Lower leg skin (tissue), 4 donors: ENCODE measurements at regions not wholly inside any gene's neighbourhood (a gene's known extent, or its start where the extent isn't known, plus 50 kb on each side); places are given as distances from the start of the nearest gene placed in this dataset.

Source experiments
- DNase-seq, 2 donors: peaks; one replicate each; pipeline ENCODE4 v3.0.0-alpha.2; 2019; ENCODE audit warnings: low spot score in 2 of 2
- H3K4me3 ChIP-seq: fragments of 200-600 bp; sonication (generic); 2 replicates; pipeline ENCODE4 v1.5.1; 2017; ENCODE audit warnings: mild to moderate bottlenecking, low read depth; ENCODE audit not compliant: poor library complexity, severe bottlenecking
- POLR2A ChIP-seq, 2 donors: fragments of 450-650 bp; IDR thresholded peaks; one replicate each; pipeline ENCODE4 v1.6.1; 2016 to 2017; ENCODE audit warnings: antibody characterized with exemption in 2 of 2, mild to moderate bottlenecking in 1 of 2, moderate library complexity in 1 of 2
- WGBS, 2 donors: methylation state at CpG; one replicate each; pipeline ENCODE4 v1.1.5; 2018; 5-methylcytosine and 5-hydroxymethylcytosine counted together
- intact Hi-C: fragments of 100-400 bp; cut with DNase I; formaldehyde crosslinking; loops from one replicate; pipeline ENCODE4 v1.15.0; 2023; ENCODE audit warnings: low total_unique reads
- TF ChIP-seq, protein P1 (sequence below), 3 donors: fragments of 450-650 bp; IDR thresholded peaks; one replicate each; pipeline ENCODE4 v1.5.1; 2016; ENCODE audit warnings: antibody characterized with exemption in 3 of 3, mild to moderate bottlenecking in 3 of 3, moderate library complexity in 2 of 3

DNA sequence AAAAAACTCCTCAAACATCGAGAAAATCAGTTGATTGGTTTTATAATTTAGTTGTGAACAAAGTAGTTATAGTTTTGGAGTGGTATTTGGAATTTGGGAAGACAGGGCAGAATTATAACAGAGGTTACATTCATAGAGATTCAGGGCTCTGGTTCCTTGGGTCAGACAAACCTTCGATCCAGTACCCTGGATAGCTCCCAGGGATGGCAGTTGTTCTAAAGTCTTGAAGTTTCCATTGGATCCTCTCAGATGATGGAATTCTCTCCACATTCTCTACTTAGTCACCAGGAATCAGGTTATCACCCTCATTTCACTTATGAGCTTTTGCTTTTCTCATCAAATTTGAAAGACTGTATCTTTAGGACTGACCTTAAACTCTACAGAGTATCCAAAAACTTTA lies 285.1 kb downstream of the CENPW start:
- WGBS, 2 donors = 70 to 78% methylated on average over 2 of the region's 2 CpGs
- TF ChIP-seq, protein P1, sequence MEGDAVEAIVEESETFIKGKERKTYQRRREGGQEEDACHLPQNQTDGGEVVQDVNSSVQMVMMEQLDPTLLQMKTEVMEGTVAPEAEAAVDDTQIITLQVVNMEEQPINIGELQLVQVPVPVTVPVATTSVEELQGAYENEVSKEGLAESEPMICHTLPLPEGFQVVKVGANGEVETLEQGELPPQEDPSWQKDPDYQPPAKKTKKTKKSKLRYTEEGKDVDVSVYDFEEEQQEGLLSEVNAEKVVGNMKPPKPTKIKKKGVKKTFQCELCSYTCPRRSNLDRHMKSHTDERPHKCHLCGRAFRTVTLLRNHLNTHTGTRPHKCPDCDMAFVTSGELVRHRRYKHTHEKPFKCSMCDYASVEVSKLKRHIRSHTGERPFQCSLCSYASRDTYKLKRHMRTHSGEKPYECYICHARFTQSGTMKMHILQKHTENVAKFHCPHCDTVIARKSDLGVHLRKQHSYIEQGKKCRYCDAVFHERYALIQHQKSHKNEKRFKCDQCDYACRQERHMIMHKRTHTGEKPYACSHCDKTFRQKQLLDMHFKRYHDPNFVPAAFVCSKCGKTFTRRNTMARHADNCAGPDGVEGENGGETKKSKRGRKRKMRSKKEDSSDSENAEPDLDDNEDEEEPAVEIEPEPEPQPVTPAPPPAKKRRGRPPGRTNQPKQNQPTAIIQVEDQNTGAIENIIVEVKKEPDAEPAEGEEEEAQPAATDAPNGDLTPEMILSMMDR (IDR thresholded peaks at IDR 0.05) = no peak
- no peak for TF ChIP-seq POLR2A (IDR thresholded peaks at IDR 0.05)
- intact Hi-C loops = no loop called here
- no peak overlapping the region for H3K4me3 ChIP-seq
- no peak for DNase-seq

DNA sequence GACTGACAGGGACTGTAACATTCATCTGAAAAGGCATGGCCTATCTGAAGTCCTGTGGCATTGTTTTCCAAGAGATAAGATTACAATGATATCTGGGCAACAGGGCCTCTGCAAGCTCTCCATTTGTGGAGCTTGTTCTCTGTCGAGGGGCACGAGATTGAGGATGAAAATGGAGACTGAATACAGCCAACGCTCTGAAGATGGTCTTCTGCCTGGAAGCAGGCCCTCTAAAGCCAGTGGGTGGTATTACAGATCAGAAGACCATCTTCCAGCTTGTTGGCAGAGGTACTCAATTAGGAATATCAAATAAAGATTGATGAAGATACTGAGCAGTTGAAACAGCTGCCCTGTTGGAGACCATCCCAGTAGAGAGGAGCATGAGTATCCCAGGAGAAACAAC lies 288.2 kb downstream of the CENPW start:
- TF ChIP-seq, protein P1 (IDR thresholded peaks at IDR 0.05) = no peak
- no peak for TF ChIP-seq POLR2A (IDR thresholded peaks at IDR 0.05)
- intact Hi-C loops = no loop called here
- no peak for DNase-seq
- WGBS, 2 donors = 81 to 90% methylated on average over 3 of the region's 3 CpGs
- no peak overlapping the region for H3K4me3 ChIP-seq

DNA sequence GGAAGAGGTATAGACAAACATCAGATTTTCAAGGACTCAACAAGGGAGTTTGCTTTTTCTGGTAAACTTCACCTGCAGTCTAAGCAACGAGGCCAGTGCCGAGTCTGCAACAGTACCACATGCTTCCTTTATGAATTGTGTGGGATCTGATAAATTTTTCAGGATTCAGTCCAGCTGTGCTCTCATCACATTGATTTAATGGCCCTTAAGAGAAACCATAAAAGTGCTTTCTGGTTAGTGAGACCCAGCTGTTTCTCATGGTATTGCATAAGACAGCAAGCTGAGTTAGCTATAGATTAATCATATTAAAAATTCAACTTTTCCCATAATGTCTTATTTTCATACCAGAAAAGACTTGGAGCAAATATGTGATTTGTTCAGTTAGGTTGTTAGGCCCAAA lies 291.4 kb downstream of the CENPW start:
- TF ChIP-seq, protein P1 (IDR thresholded peaks at IDR 0.05) = no peak
- TF ChIP-seq POLR2A (IDR thresholded peaks at IDR 0.05) = no peak
- WGBS, 2 donors = 44 to 55% methylated on average over 2 of the region's 2 CpGs
- no peak for DNase-seq
- intact Hi-C loops = no loop called here
- H3K4me3 ChIP-seq = no peak overlapping the region

DNA sequence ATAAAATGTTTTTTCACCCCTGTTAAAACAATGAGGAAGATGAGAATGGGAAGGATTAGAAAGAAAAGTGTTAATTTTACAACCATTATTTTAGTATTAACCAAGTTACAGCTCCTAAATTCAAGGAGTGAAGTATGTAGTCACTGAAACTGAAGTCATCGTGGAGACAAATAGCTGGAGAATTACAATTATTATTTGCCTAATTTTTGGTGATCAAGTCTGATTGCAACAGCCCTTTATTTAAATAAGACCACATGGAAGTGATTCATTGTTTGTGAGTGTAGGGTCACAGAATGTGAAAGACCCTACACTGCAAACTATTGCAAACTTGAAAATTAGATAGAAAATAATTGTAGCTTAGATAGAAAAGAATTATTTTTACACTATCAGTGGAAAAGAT lies 292.4 kb downstream of the CENPW start:
- no peak overlapping the region for H3K4me3 ChIP-seq
- WGBS, 2 donors = 49 to 58% methylated on average over 1 of the region's 1 CpG
- no peak for DNase-seq
- TF ChIP-seq, protein P1 (IDR thresholded peaks at IDR 0.05) = no peak
- no peak for TF ChIP-seq POLR2A (IDR thresholded peaks at IDR 0.05)
- intact Hi-C loops = no loop called here

DNA sequence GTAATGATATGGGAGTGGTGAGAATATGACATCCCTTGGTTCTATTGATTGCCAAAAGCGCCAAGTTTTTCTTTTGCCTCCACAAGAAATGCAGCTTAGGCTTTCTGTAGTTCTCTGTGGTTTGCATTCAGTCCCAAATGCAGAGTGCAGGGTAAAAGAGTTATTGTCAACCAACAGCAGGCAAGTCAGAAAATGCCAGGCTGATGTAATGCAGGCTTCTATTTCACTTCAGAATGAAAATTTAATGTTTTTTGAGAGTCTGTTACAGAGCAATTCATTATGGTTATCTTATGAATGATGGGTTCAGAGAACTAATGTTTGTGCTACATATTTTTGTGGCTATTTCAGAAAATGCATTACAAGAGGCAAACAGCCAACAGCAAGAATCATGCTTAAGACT lies 293.5 kb downstream of the CENPW start:
- H3K4me3 ChIP-seq = no peak overlapping the region
- no peak for DNase-seq
- intact Hi-C loops = no loop called here
- TF ChIP-seq, protein P1 (IDR thresholded peaks at IDR 0.05) = no peak
- no peak for TF ChIP-seq POLR2A (IDR thresholded peaks at IDR 0.05)
- 67 to 71% methylated on average over 1 of the region's 1 CpG for WGBS, 2 donors

DNA sequence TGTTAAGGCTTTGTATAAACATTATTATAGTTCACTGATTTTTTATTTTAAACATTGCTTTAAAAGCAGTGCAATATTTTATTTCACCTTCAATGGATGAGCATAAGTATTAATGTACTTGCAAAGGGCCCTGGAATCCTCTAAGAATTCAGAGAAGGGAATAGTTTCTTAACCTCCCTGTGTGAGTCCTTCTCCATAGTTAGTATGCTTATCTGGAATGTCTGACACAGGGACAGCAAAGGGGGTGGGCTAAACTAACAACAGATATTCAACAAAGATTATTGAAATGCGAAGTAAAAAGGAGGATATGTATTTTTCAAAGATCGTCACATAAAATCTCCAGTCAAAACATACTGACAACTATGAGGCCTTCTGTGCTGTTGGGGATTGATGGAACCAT lies 300.4 kb downstream of the CENPW start:
- no peak for DNase-seq
- H3K4me3 ChIP-seq = no peak overlapping the region
- intact Hi-C loops = no loop called here
- WGBS, 2 donors = 95 to 96% methylated on average over 2 of the region's 2 CpGs
- TF ChIP-seq, protein P1 (IDR thresholded peaks at IDR 0.05) = no peak
- no peak for TF ChIP-seq POLR2A (IDR thresholded peaks at IDR 0.05)
